ENCODE measurements at regions not wholly inside any gene's neighbourhood (a gene's known extent, or its start where the extent isn't known, plus 50 kb on each side); places are given as distances from the start of the nearest gene placed in this dataset.

DNA sequence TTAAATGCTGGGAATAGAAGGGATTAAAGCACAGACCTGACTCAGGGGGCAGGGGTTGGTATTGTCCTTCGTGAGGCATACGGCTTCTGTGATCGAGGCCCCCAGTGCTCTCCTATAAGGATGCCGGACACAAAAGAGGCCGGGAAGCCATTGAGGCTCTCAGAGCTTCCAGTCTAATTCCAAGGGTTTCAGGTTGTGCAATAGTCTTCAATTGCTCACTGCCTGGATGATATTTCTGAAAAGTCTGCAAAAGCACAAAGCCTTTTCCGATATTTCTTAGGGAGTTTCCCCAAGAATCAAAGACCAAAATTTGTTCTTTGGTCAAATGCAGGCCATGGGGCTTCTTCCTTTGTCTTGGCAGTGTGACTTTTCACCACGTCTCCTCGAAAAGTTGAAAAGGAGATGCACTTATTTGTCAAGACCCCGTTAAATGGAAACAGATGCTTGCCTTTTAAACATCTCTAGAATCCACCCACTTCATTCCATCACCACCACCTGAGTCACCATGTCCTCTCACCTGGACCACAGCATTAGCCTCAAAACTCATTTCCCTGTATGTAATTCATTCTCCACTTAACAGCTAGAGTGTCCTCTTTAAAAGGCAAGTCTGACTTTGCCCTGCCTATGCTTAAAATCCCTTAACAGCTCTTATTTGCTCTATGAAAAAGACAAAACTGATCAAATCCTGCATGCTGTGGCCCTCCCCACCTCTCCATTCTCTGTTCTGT lies 134.8 kb upstream of the NAMPT start:
- no peak for DNase-seq (ENCODE audit: low spot score)

DNA sequence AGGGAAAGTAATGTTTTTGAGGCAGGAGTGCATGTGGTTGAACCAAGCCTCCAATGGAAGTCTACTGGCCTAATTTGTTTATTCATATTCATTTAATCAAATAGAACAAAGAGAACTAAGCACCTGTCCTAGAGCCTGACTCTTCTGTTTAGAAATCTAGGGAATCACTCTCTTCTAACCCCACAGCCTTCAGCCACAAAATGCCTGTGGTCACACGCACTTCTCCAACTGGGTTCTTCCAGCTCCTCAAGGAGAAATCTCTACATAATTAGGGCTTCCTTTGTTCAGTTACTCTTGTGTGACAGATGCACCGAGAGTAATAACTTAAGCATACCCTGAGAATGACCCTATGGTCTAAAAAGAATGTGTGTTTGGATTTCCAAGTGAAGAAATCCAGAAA lies 133.7 kb upstream of the NAMPT start:
- DNase-seq (ENCODE audit: low spot score) = no peak

DNA sequence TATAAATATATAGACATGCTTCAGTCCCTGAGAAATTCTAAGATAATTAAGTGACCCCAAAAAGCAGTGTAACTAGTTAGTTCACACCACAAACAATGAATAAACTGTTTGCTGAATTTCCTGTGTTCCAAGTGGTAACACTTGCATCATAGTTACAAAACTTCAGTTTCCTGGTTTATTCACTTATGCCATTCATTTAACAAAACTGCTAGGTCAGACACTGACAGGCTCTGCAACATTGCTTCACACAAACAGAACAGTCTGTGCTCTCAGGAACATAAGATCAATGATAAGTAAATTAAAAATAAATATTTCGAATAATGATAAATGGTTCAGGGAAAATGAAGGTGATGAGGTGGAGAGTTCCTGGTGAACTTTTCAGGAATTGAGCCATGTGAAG lies 133.3 kb upstream of the NAMPT start:
- no peak for DNase-seq (ENCODE audit: low spot score)

DNA sequence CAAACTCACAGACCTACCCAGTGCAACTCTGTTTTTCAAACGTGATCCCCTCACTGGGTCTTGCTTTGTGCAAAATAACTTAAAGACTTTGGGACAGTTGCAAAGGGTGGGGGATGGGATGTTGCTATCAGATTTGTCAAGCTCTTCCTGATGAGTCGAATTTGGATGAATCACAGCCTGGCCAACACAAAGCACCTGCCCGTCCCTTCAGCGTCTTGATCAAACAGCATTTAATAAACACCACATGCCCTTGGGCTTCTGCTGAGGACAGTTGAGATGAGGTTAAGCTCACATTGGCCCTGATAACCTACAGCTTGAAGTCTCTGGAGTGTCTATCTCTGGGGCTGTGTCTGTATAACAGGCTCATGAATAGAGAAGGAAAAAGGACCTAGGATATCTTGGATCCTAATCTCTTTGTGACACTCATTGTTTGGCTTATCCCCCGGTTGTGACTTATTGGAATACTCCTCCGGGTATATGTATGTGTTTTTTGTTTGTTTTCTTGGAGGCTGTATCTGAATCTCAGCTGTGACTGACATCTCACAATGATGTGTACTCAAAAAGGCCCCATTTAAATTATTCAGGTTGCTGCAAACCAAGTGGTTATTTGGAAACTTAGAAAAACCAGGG lies 132.6 kb upstream of the NAMPT start:
- no peak for DNase-seq (ENCODE audit: low spot score)

DNA sequence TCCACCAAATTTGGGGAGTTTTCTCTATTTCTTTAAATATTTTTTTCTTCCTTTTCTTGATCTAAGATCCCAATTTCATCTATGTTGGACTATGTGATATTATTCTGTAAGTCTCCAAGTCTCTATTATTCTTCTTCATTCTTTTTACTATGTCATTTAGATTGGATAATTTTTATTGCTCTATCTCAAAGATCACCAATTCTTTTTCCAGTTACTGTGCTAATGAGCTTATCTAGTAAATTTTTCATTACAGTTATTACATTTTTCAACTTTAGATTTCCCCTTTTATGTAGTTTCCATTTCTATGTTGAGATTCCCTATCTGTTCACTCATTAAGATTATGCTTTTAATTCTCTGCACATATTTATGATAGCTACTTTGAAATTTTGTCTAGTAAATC lies 131.6 kb upstream of the NAMPT start:
- DNase-seq (ENCODE audit: low spot score) = no peak

DNA sequence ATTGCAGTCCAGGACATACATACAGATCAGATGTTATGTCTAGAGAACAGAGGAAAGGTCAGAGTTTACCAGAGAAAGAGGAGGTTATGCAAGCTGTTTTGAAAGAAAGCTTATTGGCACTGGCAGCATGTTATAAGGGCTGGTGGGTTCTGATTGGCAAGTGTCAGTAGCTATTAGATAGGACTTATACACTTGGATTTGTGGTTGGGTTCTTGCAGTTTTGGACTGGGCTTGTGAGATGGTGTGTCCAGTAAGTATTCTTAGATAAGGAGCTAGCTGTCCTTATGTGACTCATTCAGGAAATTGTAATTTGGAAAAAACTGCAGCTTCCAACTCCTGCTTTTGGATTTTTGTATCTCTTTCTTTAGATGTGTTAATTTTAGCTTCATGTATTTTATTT lies 130.7 kb upstream of the NAMPT start:
- DNase-seq (ENCODE audit: low spot score) = no peak

DNA sequence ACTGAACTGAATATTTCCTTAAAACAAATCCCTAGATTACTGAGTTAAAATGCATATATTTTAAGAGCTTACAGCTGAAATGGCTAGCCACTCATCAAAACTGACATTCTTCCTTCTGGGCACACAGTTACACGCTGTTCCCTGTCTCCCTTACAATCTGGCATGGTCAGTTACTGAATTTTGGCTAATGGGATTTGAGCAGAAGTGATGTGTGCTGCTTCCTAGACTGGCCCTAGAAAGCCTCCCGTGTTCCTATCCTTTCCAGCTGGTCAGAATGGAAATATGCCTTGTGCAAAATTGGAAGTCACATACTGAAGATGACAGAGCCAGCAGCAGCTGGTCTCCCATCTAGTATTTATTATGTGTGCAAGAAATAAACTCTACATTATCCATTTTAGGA lies 128.7 kb upstream of the NAMPT start:
- DNase-seq (ENCODE audit: low spot score) = no peak

DNA sequence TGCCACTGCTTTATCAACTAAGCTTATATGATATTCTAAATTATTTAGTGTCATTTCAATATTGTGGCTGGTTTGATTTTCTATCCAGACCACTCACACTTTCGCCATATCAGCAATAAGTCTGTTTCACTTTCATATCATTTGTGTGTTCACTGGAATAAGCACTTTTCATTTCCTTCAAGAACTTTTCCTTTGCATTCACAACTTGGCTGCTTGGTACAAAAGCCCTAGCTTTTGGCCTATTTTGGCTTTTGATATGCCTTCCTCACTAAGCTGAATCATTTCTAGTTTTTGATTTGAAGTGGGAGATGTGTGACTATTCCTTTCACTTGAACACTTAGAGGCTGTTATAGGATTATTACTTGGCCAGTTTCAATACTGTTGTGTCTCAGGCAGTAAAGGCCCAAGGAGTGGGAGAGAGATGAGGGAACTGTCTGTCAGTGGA lies 120.9 kb upstream of the NAMPT start:
- DNase-seq (ENCODE audit: low spot score) = no peak

DNA sequence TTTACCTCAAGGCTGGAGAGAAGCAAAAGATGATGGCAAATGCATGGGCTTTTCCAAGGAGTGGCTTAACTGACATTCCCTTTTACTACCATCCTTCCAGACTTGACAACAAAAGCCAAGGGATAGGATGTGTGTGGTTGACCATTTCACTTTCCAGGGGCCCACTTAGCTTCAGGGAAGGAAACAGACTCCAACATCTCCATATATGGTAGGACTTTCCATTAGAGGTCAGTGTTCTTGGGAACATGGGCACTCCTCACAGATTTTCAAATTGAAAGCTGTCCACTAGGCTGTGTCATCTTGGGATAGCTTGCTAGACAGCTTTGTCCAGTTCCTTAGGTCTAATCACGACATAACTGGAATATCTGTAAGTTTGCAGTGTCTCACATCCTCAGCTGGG lies 118.1 kb upstream of the NAMPT start:
- no peak for DNase-seq (ENCODE audit: low spot score)

DNA sequence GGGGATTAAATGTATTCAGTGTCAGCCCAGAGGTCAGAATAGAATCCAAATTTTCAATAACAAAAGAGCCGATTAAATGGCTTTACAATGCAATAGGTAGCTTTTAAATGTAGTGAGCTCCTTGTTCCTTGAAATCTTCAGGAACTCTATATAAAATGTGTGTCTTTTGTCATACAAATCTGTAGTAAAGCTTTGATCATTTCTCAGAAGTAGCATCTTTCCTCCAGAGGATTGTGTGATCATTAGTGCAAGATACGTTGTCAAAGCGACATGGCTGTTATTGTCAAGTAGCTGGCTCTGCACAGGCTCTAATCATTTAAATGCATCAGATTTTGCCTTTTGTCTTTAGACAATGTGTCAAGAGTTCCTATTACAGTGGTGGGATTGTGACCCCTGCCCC lies 116.1 kb upstream of the NAMPT start:
- DNase-seq (ENCODE audit: low spot score) = no peak

DNA sequence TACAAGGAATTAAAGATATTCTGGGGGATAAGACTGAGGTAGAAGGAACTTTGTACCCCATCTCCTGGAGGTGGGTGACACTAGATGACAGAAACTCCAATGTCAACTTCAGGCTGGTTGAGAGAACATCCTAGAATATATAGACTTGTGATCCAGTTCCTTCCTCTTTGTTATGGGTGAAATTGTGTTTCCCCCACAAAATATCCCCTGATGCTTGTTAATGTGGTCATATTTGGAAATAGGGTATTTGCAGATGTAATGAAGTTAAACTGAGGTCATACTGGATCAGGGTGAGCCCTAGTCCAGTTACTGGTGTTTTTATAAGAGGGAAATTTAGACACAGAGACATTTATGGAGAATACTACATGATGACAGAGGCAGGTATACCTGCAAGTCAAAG lies 114.0 kb upstream of the NAMPT start:
- no peak for DNase-seq (ENCODE audit: low spot score)

DNA sequence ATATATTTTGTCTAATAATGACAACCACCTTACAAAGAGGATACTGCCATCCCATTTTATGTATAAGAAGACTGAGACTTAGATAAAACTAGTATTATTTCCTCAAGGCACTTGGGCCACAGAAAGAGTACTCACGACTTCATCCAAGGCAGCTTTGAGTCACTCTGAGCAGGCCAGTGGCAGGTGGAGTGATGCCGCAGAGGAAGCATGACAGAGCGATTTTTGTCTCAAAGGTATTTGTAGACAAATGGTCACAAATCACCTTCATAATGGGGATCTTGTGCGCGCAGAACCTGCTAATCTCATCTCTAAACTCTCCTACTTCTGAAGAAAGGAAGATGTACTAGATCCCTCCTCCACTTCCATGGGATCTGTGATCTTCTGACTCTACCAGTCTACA lies 113.2 kb upstream of the NAMPT start:
- no peak for DNase-seq (ENCODE audit: low spot score)

DNA sequence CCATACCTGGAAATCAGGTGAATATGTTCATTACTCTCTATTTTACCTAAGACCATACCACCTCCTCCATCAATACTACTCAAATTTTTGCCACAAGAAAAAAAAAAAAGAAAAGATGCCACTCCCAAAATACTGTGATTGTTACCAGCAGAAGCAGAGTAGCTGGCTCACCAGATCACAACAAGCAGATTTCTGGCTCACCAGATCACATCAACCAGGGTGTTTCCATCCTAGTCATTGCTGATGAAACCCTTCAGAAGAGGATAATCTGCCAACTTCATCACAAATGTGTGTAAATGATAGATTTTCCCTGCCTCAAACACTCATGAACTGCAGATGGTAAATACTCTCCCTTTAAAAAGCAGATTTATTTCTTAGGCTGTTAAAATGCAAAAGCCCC lies 109.7 kb upstream of the NAMPT start:
- no peak for DNase-seq (ENCODE audit: low spot score)

DNA sequence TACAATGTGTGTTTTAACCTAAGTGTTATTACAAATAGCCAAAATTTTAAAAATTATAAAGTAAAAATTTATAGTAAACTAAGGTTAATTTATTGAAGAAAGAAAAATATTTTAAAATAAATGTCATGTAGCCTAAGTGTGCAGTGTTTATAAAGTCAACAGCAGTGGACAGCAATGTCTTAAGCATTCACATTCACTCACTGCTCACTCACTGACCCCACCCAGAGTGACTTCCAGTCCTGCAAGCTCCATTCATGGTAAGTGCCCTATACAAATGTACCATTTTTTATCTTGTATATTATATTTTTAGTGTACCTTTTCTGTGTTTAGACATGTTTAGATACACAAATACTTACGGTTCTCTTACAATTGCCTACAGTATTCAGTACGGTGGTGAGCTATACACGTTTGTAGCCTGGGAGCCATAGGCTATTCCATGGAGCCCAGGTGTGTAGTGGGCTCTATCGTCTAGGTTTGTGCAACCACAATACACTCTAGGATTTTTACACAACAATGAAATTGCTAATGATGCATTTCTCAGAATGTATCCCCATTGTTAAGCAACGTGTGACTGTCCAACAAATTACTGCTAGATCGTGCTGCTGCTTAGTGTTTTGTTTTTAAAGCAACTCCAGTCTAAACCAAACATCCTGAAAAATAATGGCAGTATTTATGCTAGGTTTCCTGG lies 108.9 kb upstream of the NAMPT start:
- no peak for DNase-seq (ENCODE audit: low spot score)

DNA sequence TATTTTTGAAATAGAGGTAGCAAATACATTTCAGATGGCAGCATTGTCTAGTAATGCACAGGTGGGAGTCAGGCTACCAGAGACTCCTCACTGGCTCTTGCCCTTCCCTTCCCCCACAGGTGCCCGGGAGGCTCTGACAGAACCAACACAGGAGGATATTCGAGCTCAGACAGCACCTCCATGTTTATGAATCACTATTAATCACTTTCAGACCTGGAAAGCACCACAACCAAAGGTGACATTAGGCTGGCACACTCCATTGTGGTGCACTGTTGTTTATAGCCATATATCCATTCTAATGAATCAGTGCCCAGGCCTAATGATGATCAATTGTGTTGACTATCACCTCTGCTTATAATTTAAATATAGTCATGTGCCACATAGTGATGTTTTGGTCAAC lies 107.8 kb upstream of the NAMPT start:
- no peak for DNase-seq (ENCODE audit: low spot score)

DNA sequence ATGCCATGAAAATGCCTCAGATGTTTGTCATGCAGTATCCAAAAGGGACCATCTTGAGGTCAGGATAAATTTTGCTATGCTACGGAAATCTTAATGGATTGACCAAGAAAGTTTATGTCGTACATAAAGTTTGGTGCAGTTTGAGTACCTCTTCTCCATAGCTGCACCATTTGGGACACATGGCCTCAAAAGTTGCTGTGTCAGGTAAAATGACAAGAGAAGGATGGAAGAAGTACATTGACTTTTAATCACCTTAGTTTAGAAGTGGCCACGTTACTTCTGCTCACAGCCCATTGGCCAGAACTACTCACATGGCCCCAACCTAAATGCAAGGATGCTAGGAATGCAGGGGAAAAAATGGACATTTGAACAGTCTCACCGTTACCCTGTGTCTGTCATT lies 107.4 kb upstream of the NAMPT start:
- no peak for DNase-seq (ENCODE audit: low spot score)

DNA sequence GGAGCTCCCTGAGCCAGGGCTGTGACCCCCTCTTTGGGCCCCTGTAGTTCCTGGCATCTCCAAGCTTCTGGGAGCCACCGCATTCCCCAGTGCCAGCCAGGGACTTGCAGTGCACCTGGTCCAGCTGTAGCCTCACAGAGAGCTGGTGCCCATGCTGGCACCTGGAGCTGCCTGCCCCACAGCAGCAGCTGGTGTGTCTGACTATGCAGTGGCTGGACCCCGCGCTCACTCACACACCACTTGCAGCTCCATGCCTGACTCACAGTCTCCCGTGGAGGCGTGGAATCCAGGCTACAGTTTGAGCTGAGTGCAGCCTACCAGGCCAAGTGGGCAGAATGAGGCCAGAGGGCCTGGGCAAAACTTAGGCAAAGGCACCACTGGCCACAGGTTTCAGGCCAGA lies 102.2 kb upstream of the NAMPT start:
- no peak for DNase-seq (ENCODE audit: low spot score)

DNA sequence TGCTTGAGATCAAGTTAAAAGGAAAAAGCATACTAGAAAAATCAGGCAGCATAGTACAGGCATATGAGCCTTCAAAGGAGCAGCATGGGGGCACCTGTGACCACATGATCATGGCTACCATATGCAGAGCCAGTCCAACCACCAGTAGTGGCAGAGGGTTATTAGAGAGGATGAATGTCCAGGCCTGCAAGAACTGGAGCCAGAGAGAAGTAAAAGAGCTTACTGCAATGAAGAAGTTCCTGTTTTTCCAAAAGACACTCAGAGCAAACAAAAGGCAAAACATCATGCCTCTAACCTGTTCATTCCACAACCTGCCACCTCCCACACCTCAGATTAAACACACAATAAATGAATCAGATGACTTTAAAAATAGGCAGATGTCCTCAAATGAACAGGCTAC lies 99.6 kb upstream of the NAMPT start:
- no peak for DNase-seq (ENCODE audit: low spot score)

DNA sequence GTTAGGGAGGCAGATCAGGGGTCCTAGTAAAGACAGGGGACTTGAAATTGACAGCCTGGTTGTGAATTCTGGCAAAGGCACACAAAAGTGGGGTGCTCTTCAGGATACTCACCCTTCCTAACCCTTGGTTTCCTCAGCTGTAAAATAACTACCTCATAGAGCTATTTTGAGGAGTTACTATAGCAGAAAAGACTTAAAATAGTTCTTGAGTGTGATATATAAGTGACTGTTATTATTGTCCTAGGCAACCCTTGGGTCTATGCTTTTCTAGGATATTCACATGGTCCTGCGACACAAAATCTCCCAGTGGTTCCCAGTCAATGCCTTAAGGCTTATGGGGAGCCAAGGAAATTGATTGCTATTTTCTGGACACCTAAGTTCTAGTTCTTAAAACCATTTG lies 98.1 kb upstream of the NAMPT start:
- DNase-seq (ENCODE audit: low spot score) = no peak

DNA sequence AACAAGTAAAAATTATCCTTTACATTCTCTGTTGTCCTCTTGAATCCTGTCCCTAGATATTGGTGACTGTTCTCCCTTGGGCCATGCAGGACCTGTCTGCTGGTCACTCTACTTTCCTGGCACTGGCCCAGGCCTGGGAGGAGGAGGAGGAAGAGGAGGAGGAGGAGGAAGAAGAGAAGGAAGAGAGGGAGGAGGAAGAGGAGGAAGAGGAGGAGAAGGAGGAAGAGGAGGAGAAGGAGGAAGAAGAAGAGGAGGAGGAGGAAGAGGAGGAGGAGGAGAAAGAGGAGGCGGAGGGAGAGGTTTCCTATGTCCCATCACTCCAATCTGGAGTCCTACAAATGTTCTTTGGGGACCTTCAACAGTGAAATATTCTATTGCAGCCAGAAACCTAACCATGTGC lies 97.3 kb upstream of the NAMPT start:
- DNase-seq (ENCODE audit: low spot score) = no peak

DNA sequence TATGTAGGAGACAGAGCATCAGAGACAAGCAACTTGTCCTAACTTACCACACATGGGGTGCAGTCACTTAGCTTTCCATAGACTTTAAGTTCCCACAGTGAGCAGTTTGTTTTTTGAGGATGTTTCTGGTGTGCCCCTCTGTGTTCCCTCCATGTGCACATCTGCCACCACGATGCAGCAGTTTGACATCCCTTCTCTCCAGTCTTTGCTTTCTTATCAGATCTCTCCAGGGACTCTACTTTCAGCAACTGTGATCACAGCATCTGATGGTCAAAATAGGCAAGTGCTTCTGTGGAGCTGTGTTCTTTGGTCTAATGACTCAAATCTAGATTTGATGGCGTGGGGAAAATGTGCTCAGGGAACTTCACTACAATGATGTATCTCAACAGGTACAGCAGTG lies 96.5 kb upstream of the NAMPT start:
- no peak for DNase-seq (ENCODE audit: low spot score)

DNA sequence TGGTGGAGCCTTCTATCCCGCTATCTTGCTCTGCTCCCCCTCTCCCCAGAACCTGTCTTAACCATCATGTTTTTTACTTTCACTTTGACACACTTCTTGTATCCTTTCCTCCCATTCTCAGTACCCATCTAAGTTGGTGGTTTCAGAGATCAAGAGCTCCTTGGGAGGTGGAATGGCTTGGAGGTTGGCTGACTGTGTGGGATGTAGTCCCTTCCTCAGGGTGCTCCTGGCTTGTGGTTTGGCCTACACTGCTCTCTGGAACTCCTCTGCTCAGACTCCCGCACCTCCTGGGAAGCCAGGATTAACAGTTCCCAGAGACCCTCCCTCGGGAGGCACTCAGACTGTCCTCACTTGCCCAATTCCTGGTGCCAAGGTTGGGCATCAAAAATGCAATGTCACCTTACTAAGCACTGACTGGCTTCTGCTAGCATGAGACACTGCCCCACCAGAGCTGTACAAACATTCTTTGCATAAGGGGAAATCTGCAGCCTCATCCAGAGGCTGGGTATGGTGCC lies 93.1 kb upstream of the NAMPT start:
- DNase-seq (ENCODE audit: low spot score) = no peak

Data from ureter (tissue), 1 donor.